K562 (cell line): ENCODE measurements at regions not wholly inside any gene's neighbourhood (a gene's known extent, or its start where the extent isn't known, plus 50 kb on each side); places are given as distances from the start of the nearest gene placed in this dataset.

Experiments used
- ATAC-seq: fragments of 200-7000 bp; cut with Tn5 transposase; 3 replicates; pipeline ENCODE4 v1.9.1; 2020; ENCODE audit warnings: moderate library complexity
- BruUV-seq: library from RNA; stranded (reverse); fragments of 400-500 nt; replicated peaks from 2 replicates; lab custom pipeline; 2021; lab: Mats Ljungman, UMichigan
- CTCF ChIA-PET: fragments of 300-600 bp; formaldehyde crosslinking; extraction: SDS; loops from one replicate; lab custom pipeline; 2021; ENCODE audit warnings: low intra/inter-chr PET ratio; lab: Yijun Ruan, JAX
- POLR2A ChIA-PET: fragments of 300-600, 350-650 bp; sonication (Branson Sonifier 250); formaldehyde crosslinking; extraction: SDS; loops from one replicate; lab custom pipeline; 2021; ENCODE audit warnings: antibody characterized with exemption, inconsistent platforms; lab: Yijun Ruan, JAX
- DNase-seq, 4 experiments: peaks; one replicate each; pipeline versions ENCODE4 v3.0.0 to v3.0.0-alpha.2; 2011 to 2018; ENCODE audit warnings: low spot score in 3 of 4, mixed read lengths in 3 of 4; ENCODE audit errors: extremely low read depth in 1 of 4
- FAIRE-seq: peaks from 2 replicates; lab custom pipeline; 2011; peaks lifted over from hg19 to GRCh38; lab: Jason Lieb, UNC
- H2AFZ ChIP-seq: 2 replicates; pipeline ENCODE4 v1.6.0; 2011; ENCODE audit warnings: low read depth, low read length, control low read depth, inconsistent platforms
- H3K27ac ChIP-seq: fragments of 200-600 bp; 3 replicates; pipeline ENCODE4 v1.8.0; 2011; ENCODE audit warnings: low read depth, mild to moderate bottlenecking, control low read depth, inconsistent platforms, low read length, moderate library complexity, mixed read lengths; ENCODE audit errors: extremely low read depth
- H3K27me3 ChIP-seq, 2 experiments: fragments of 300-600 bp in 1 of 2; 2 replicates in 1 of 2; 3 replicates in 1 of 2; pipeline versions ENCODE4 v1.6.0 to v1.8.0; 2011; ENCODE audit warnings: inconsistent platforms in 2 of 2, low read length in 2 of 2, mild to moderate bottlenecking in 1 of 2, mixed read lengths in 1 of 2, moderate library complexity in 1 of 2; ENCODE audit not compliant: control insufficient read depth in 2 of 2, insufficient read depth in 2 of 2
- H3K36me3 ChIP-seq: fragments of 300-600 bp; 3 replicates; pipeline ENCODE4 v1.8.0; 2011; ENCODE audit warnings: mild to moderate bottlenecking, low read length, inconsistent platforms; ENCODE audit not compliant: control insufficient read depth, insufficient read depth
- H3K4me1 ChIP-seq, 2 experiments: fragments of 200-600 bp in 1 of 2; replicated peaks in 1 of 2; 2 replicates in 1 of 2; 3 replicates in 1 of 2; pipeline versions ENCODE4 v1.5.1 to v1.8.0; 2011; ENCODE audit warnings: inconsistent platforms in 2 of 2, low read length in 2 of 2, mild to moderate bottlenecking in 1 of 2, mixed read lengths in 1 of 2, moderate library complexity in 1 of 2; ENCODE audit not compliant: control insufficient read depth in 2 of 2, insufficient read depth in 2 of 2
- H3K4me2 ChIP-seq: 2 replicates; pipeline ENCODE4 v1.6.1; 2011; ENCODE audit warnings: low read length, control low read depth, inconsistent platforms, mixed read lengths; ENCODE audit not compliant: insufficient read depth
- H3K4me3 ChIP-seq: fragments of 200-600 bp; sonication (generic), shearing (Covaris generic); 2 replicates; pipeline ENCODE4 v1.5.1; 2016; ENCODE audit warnings: control low read depth, inconsistent platforms
- H3K79me2 ChIP-seq: fragments of 200-600 bp; 3 replicates; pipeline ENCODE4 v1.8.0; 2011; ENCODE audit warnings: low read length, inconsistent platforms; ENCODE audit not compliant: control insufficient read depth, insufficient read depth
- H3K9ac ChIP-seq, 2 experiments: 2 replicates each; pipeline versions ENCODE4 v1.6.0 to v1.6.1; 2011; ENCODE audit warnings: low read depth in 2 of 2, low read length in 2 of 2, control low read depth in 1 of 2, inconsistent platforms in 1 of 2, mild to moderate bottlenecking in 1 of 2, mixed read lengths in 1 of 2; ENCODE audit not compliant: insufficient read depth in 1 of 2
- H3K9me1 ChIP-seq: one replicate; pipeline ENCODE4 v1.6.0; 2011; ENCODE audit warnings: inconsistent platforms, mild to moderate bottlenecking, low read length, moderate library complexity; ENCODE audit not compliant: control insufficient read depth, insufficient read depth
- H3K9me3 ChIP-seq: replicated peaks from 2 replicates; pipeline ENCODE4 v1.5.1; 2011; ENCODE audit warnings: low read depth, low read length, inconsistent platforms; ENCODE audit not compliant: control insufficient read depth, insufficient read depth
- H4K20me1 ChIP-seq: replicated peaks from 2 replicates; pipeline ENCODE4 v1.6.1; 2011; ENCODE audit warnings: low read length, inconsistent platforms, mixed read lengths; ENCODE audit not compliant: control insufficient read depth, insufficient read depth
- FOXA1 ChIP-seq: fragments of 450-650 bp; IDR thresholded peaks from 2 replicates; pipeline ENCODE4 v1.6.1; 2016; ENCODE audit warnings: mild to moderate bottlenecking, borderline replicate concordance
- NKRF ChIP-seq: fragments of 450-650 bp; IDR thresholded peaks from 2 replicates; pipeline ENCODE4 v1.6.1; 2016; ENCODE audit warnings: borderline replicate concordance
- NR2C1 ChIP-seq, 2 experiments: fragments of 450-650 bp; IDR thresholded peaks; 2 replicates each; pipeline ENCODE4 v1.6.1; 2017; ENCODE audit warnings: mild to moderate bottlenecking in 2 of 2, antibody characterized with exemption in 1 of 2, inconsistent platforms in 1 of 2, missing compliant biosample characterization in 1 of 2, missing genetic modification characterization in 1 of 2
- TSC22D4 ChIP-seq: fragments of 450-650 bp; IDR thresholded peaks from 2 replicates; pipeline ENCODE4 v1.6.1; 2016; ENCODE audit warnings: missing genetic modification characterization, missing biosample characterization, control low read depth
- ZKSCAN1 ChIP-seq: fragments of 150-350 bp; IDR thresholded peaks from 2 replicates; pipeline ENCODE4 v1.6.1; 2016; ENCODE audit warnings: low read depth, low read length
- ZNF592 ChIP-seq: fragments of 450-650 bp; IDR thresholded peaks from 2 replicates; pipeline ENCODE4 v1.6.1; 2017; ENCODE audit warnings: antibody characterized with exemption, mild to moderate bottlenecking
- ZNF639 ChIP-seq, 2 experiments: fragments of 200-800 bp in 1 of 2; sonication (Bioruptor generic) in 1 of 2; sonication (generic) in 1 of 2; formaldehyde crosslinking in 1 of 2; IDR thresholded peaks in 1 of 2; conservative IDR thresholded peaks in 1 of 2; 2 replicates each; pipeline versions ENCODE4 v1.5.0 to v1.6.1; 2016 to 2020; ENCODE audit warnings: missing compliant biosample characterization in 1 of 2, missing genetic modification characterization in 1 of 2, missing genetic modification reagents in 1 of 2
- ZNF696 ChIP-seq: fragments of 250-450 bp; sonication (Bioruptor Pico); conservative IDR thresholded peaks from 2 replicates; pipeline ENCODE4 v1.4.0; 2020; ENCODE audit warnings: mild to moderate bottlenecking, moderate library complexity
- WGBS: fragments of 100-300 bp; shearing (Covaris generic); methylation state at CpG from one replicate; pipeline ENCODE4 v1.1.6; 2016; ENCODE audit warnings: low coverage, mixed read lengths; ENCODE audit not compliant: insufficient coverage; ENCODE audit errors: missing lambda C conversion rate; 5-methylcytosine and 5-hydroxymethylcytosine counted together
- in situ Hi-C: fragments of 300-500 bp; cut with MboI; formaldehyde crosslinking; loops from 4 replicates; pipeline ENCODE4 v1.15.0; 2018; ENCODE audit warnings: inconsistent platforms, mixed read lengths
- intact Hi-C: fragments of 100-400 bp; cut with micrococcal nuclease; formaldehyde crosslinking; loops from 2 replicates; pipeline ENCODE4 v1.14.2; 2022

- TF ChIP-seq NKRF (no peak), NR2C1 (IDR thresholded peaks at IDR 0.05) (no peak), NR2C1 (tag; IDR thresholded peaks at IDR 0.05) (no peak)
Measured at GRCh38 chr2:66717973-66718372, 283.0 kb downstream of the MEIS1 start (continued).

GRCh38 chr2:66721776-66722175, 286.9 kb downstream of the MEIS1 start:
- BruUV-seq: no TSS peak
- no peaks in the 10 kb centered on the region for H3K9me1 ChIP-seq
- no peak overlapping the region for H3K27ac ChIP-seq
- 0% methylated on average over 1 of the region's 1 CpG for WGBS
- no peak for DNase-seq
- TF ChIP-seq TSC22D4 (tag): no peak
- TF ChIP-seq ZNF592: no peak
- no peak for TF ChIP-seq FOXA1
- TF ChIP-seq ZNF639 (CRISPR knock-in tag; conservative IDR thresholded peaks at IDR 0.05 in 1 of 2, IDR thresholded peaks at IDR 0.05 in 1 of 2): no peak
- no peak for TF ChIP-seq ZKSCAN1
- TF ChIP-seq ZNF696 (CRISPR knock-in tag): no peak
- H3K9me3 ChIP-seq: no peaks in the 10 kb centered on the region
- H3K4me2 ChIP-seq: no peak overlapping the region
- intact Hi-C loops: no loop called here
- no peaks in the 10 kb centered on the region for H4K20me1 ChIP-seq
- POLR2A ChIA-PET: no interaction called here
- ATAC-seq: no peak
- no peak overlapping the region for H2AFZ ChIP-seq
- FAIRE-seq: no peak
- in situ Hi-C loops: no loop called here
- no peak overlapping the region for H3K4me3 ChIP-seq
- no peaks in the 10 kb centered on the region for H3K27me3 ChIP-seq
- CTCF ChIA-PET: no interaction called here
- H3K36me3 ChIP-seq: no peaks in the 10 kb centered on the region
- no peaks in the 10 kb centered on the region for H3K79me2 ChIP-seq
- H3K9ac ChIP-seq: no peak overlapping the region
- H3K4me1 ChIP-seq: no peaks in the 10 kb centered on the region
